Endodermal cell (in vitro differentiated cells): ENCODE measurements at regions not wholly inside any gene's neighbourhood (a gene's known extent, or its start where the extent isn't known, plus 50 kb on each side); places are given as distances from the start of the nearest gene placed in this dataset.

Source experiments
- DNase-seq: peaks from one replicate; pipeline ENCODE4 v3.0.0-alpha.2; 2017
- H3K27ac ChIP-seq: 2 replicates; pipeline ENCODE4 v1.5.1; 2013; ENCODE audit warnings: mild to moderate bottlenecking, low read depth, low read length, moderate library complexity
- H3K27me3 ChIP-seq: 2 replicates; pipeline ENCODE4 v1.6.1; 2013; ENCODE audit warnings: mild to moderate bottlenecking, low read length, moderate library complexity; ENCODE audit not compliant: insufficient read depth, control insufficient read depth, poor library complexity, severe bottlenecking
- H3K36me3 ChIP-seq: 2 replicates; pipeline ENCODE4 v1.7.0; 2013; ENCODE audit warnings: mild to moderate bottlenecking, low read length, moderate library complexity; ENCODE audit not compliant: control insufficient read depth, insufficient read depth
- H3K4me1 ChIP-seq: one replicate; pipeline ENCODE4 v1.7.0; 2013; ENCODE audit warnings: low read length; ENCODE audit not compliant: control insufficient read depth, insufficient read depth
- H3K4me3 ChIP-seq: 2 replicates; pipeline ENCODE4 v1.5.1; 2013; ENCODE audit warnings: mild to moderate bottlenecking, low read length, moderate library complexity
- H3K9ac ChIP-seq: 2 replicates; pipeline ENCODE4 v1.6.1; 2013; ENCODE audit warnings: mild to moderate bottlenecking, low read length, moderate library complexity; ENCODE audit not compliant: poor library complexity, severe bottlenecking; ENCODE audit errors: extremely low read depth
- H3K9me3 ChIP-seq: 2 replicates; pipeline ENCODE4 v1.6.1; 2013; ENCODE audit warnings: mild to moderate bottlenecking, low read length, moderate library complexity; ENCODE audit not compliant: control insufficient read depth
- H3K27ac Mint-ChIP-seq: 2 replicates; pipeline ENCODE4 v1.8.0; 2020; ENCODE audit warnings: mixed read lengths
- H3K27me3 Mint-ChIP-seq: 2 replicates; pipeline ENCODE4 v1.8.0; 2021; ENCODE audit warnings: mild to moderate bottlenecking, mixed read lengths; ENCODE audit not compliant: insufficient read depth
- H3K36me3 Mint-ChIP-seq: 2 replicates; pipeline ENCODE4 v1.8.0; 2020; ENCODE audit warnings: low read depth, mixed read lengths
- H3K4me1 Mint-ChIP-seq: 2 replicates; pipeline ENCODE4 v1.8.0; 2020; ENCODE audit warnings: mixed read lengths
- H3K4me3 Mint-ChIP-seq: 2 replicates; pipeline ENCODE4 v1.8.0; 2020; ENCODE audit warnings: mild to moderate bottlenecking, moderate library complexity, mixed read lengths
- H3K9me3 Mint-ChIP-seq: 2 replicates; pipeline ENCODE4 v1.8.0; 2020; ENCODE audit warnings: mild to moderate bottlenecking, mixed read lengths
- WGBS, 2 experiments: methylation state at CpG; one replicate each; pipeline versions ENCODE4 v1.1.5 to v1.1.7; 2013; ENCODE audit warnings: missing lambda C conversion rate in 2 of 2, mixed read lengths in 1 of 2; ENCODE audit not compliant: insufficient coverage in 1 of 2, insufficient read length in 1 of 2; 5-methylcytosine and 5-hydroxymethylcytosine counted together
- TF ChIP-seq, protein P1 (sequence below): fragments of 200-600 bp; sonication (generic); conservative IDR thresholded peaks from 2 replicates; pipeline ENCODE4 v1.5.0; 2021; ENCODE audit warnings: antibody characterized with exemption, mild to moderate bottlenecking

DNA sequence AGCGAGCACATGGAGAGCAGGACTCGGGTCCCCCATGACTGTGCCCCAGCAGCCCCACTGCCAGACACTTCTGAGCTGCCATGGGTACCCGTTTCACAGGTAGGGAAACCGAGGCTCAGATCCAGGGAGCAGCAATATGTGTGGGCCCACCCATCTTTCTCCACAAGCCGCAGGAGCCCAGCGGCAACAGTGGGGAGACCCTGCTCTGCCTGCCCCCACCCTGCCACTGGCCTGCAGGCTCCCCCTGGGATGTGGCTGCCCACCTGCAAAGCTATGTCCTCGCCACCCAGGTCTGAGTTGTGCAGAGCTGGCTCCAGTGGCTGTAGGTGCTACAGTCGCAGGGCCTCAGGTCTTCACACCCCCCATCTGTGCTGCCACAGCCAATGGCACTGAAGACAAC, 50.6 kb upstream of the C1QTNF9B start:
- H3K27ac Mint-ChIP-seq = no peak overlapping the region
- no peaks in the 10 kb centered on the region for H3K36me3 Mint-ChIP-seq
- H3K36me3 ChIP-seq = no peaks in the 10 kb centered on the region
- no peak overlapping the region for H3K4me3 ChIP-seq
- WGBS, 2 experiments = 80 to 89% methylated on average over 2 to 8 of the region's 8 CpGs
- no peak overlapping the region for H3K4me3 Mint-ChIP-seq
- DNase-seq = no peak
- H3K4me1 ChIP-seq = no peaks in the 10 kb centered on the region
- H3K4me1 Mint-ChIP-seq = no peaks in the 10 kb centered on the region
- H3K27ac ChIP-seq = no peak overlapping the region
- no peaks in the 10 kb centered on the region for H3K27me3 Mint-ChIP-seq
- H3K9me3 Mint-ChIP-seq = peaks cover 3% of the 10 kb centered on the region
- H3K9ac ChIP-seq = no peak overlapping the region
- TF ChIP-seq, protein P1, sequence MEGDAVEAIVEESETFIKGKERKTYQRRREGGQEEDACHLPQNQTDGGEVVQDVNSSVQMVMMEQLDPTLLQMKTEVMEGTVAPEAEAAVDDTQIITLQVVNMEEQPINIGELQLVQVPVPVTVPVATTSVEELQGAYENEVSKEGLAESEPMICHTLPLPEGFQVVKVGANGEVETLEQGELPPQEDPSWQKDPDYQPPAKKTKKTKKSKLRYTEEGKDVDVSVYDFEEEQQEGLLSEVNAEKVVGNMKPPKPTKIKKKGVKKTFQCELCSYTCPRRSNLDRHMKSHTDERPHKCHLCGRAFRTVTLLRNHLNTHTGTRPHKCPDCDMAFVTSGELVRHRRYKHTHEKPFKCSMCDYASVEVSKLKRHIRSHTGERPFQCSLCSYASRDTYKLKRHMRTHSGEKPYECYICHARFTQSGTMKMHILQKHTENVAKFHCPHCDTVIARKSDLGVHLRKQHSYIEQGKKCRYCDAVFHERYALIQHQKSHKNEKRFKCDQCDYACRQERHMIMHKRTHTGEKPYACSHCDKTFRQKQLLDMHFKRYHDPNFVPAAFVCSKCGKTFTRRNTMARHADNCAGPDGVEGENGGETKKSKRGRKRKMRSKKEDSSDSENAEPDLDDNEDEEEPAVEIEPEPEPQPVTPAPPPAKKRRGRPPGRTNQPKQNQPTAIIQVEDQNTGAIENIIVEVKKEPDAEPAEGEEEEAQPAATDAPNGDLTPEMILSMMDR = no peak
- no peaks in the 10 kb centered on the region for H3K27me3 ChIP-seq
- no peaks in the 10 kb centered on the region for H3K9me3 ChIP-seq

GRCh38 chr13:23949200-23949599, 51.9 kb upstream of the C1QTNF9B start:
- H3K36me3 Mint-ChIP-seq = no peaks in the 10 kb centered on the region
- peaks cover 3% of the 10 kb centered on the region for H3K9me3 Mint-ChIP-seq
- H3K4me3 Mint-ChIP-seq = no peak overlapping the region
- no peaks in the 10 kb centered on the region for H3K27me3 Mint-ChIP-seq
- Histone ChIP-seq H3K4me1 (no peaks in the 10 kb centered on the region), H3K36me3 (no peaks in the 10 kb centered on the region), H3K27ac (no peak overlapping the region), H3K27me3 (no peaks in the 10 kb centered on the region), H3K9ac (no peak overlapping the region), H3K9me3 (no peaks in the 10 kb centered on the region), H3K4me3 (no peak overlapping the region)
- H3K27ac Mint-ChIP-seq = no peak overlapping the region
- no peak for DNase-seq
- no peaks in the 10 kb centered on the region for H3K4me1 Mint-ChIP-seq
- 91 to 96% methylated on average over 5 to 7 of the region's 7 CpGs for WGBS, 2 experiments
- TF ChIP-seq, protein P1 = no peak

- 91 to 100% methylated on average over 4 of the region's 4 CpGs for WGBS, 2 experiments
- no peaks in the 10 kb centered on the region for H3K4me1 Mint-ChIP-seq
- no peaks in the 10 kb centered on the region for H3K27me3 Mint-ChIP-seq
- no peak overlapping the region for H3K27ac ChIP-seq
- no peaks in the 10 kb centered on the region for H3K36me3 ChIP-seq
- TF ChIP-seq, protein P1 = no peak
- H3K9ac ChIP-seq = no peak overlapping the region
- no peaks in the 10 kb centered on the region for H3K36me3 Mint-ChIP-seq
- H3K27ac Mint-ChIP-seq = no peak overlapping the region
- peaks cover 3% of the 10 kb centered on the region for H3K9me3 Mint-ChIP-seq
- H3K4me3 ChIP-seq = no peak overlapping the region
- no peaks in the 10 kb centered on the region for H3K9me3 ChIP-seq
- DNase-seq = no peak
- no peaks in the 10 kb centered on the region for H3K4me1 ChIP-seq
- H3K4me3 Mint-ChIP-seq = no peak overlapping the region
- H3K27me3 ChIP-seq = no peaks in the 10 kb centered on the region
These were observed 52.4 kb upstream of the C1QTNF9B start for GRCh38 chr13:23949736-23950135.
